ENCODE measurements at regions not wholly inside any gene's neighbourhood (a gene's known extent, or its start where the extent isn't known, plus 50 kb on each side); places are given as distances from the start of the nearest gene placed in this dataset.
A peak's percentile ranks its signal among the peaks of the same experiment; 100 is the strongest.

- no peak overlapping the region for H3K27ac ChIP-seq
- TF ChIP-seq CTCF (conservative IDR thresholded peaks at IDR 0.05; ENCODE audit: low read depth): no peak
- ChIA-PET CTCF (no interaction called here), POLR2A (ENCODE audit: low non-redundant PET) (no interaction called here)
- DNase-seq (ENCODE audit: low spot score): peak; percentile 46
These were observed 204.3 kb upstream of the IPO5 start for GRCh38 chr13:97749174-97749573.

DNA sequence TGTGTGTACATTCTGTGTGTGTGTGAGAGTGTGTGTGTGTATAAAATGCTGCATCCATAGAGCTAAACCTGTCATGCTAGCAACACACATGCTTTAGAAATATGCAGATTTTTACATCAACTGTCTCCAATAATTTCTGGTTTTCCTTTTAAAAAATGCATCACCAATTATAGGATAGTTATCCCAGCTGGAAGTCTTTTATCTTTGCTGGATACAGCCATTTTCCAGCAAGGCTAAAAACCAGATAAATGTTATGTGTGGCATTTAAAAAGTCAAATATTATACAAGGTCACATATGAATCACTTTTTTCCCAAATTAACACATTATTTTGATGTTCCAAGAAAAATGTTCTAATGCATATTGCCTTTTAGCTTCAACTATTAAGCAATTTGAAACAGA lies 202.0 kb upstream of the IPO5 start:
- no peak for TF ChIP-seq CTCF (conservative IDR thresholded peaks at IDR 0.05; ENCODE audit: low read depth)
- no peak for DNase-seq (ENCODE audit: low spot score)
- ChIA-PET CTCF (no interaction called here), POLR2A (ENCODE audit: low non-redundant PET) (no interaction called here)
- no peak overlapping the region for H3K27ac ChIP-seq

GRCh38 chr13:97752961-97753668 lies 200.4 kb upstream of the IPO5 start:
- DNase-seq (ENCODE audit: low spot score): no peak
- POLR2A ChIA-PET (ENCODE audit: low non-redundant PET): no interaction called here
- no peak overlapping the region for H3K27ac ChIP-seq
- CTCF ChIA-PET: no interaction called here
- TF ChIP-seq CTCF (conservative IDR thresholded peaks at IDR 0.05; ENCODE audit: low read depth): no peak

DNA sequence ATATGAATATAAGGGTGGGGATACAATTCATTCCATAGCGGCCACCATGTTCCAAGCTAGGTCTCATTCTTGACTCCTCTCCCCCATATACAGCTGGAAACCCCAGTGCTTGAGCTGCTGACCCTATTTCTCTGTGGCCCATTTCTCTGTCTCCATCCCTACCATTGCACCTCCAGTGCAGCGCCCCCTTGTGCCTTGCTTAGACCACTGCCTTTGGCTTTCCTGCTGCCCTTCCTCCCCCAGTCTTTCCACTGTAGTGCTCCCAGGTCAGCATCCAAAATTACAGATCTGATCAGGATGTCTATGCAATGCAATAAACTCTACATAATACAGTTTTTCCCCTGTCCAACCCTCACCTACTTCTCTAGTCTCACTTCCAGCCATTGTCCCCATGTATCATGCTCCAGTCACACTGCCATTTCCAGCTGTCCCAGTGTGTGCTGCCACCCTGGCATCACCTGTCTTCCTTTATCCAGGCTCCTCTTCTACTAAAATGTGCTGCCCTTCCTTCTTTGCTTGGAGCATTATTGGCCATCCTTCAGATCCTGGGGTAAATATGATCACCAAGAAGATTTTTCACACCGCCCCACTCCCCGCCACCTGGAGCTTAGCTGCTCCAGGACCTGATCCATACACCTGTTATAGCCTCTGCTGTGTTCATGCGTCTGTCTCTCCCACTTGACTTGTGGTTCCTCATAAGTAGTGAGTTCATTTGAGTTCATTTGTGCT lies 199.4 kb upstream of the IPO5 start:
- DNase-seq (ENCODE audit: low spot score): no peak
- ChIA-PET POLR2A (ENCODE audit: low non-redundant PET) (no interaction called here), CTCF (interaction anchor here (0.6 kb wide), 1 partner anchor 14 kb away, joined by 7 read pairs; no protein-coding TSS in a partner anchor)
- no peak overlapping the region for H3K27ac ChIP-seq
- TF ChIP-seq CTCF (conservative IDR thresholded peaks at IDR 0.05; ENCODE audit: low read depth): no peak

GRCh38 chr13:97757807-97758206 lies 195.7 kb upstream of the IPO5 start:
- ChIA-PET CTCF (no interaction called here), POLR2A (ENCODE audit: low non-redundant PET) (no interaction called here)
- TF ChIP-seq CTCF (conservative IDR thresholded peaks at IDR 0.05; ENCODE audit: low read depth): no peak
- H3K27ac ChIP-seq: no peak overlapping the region
- no peak for DNase-seq (ENCODE audit: low spot score)

DNA sequence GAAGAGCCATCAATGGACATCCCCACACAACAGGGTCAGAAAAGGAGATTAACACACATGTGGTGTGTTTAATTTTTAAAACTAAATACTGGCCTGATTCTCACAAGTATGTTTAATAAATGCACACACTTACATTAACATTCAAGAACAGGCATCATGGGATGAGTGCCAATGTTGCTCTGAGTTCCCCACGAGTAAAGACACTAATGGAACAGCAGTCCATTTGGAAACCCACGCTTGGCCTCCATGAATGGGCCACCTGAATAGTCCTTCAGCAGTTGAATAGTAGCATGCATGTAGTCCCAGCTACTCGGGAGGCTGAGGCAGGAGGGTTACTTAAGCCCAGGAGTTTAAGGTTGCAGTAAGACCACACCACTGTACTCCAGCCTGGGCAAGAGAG lies 195.2 kb upstream of the IPO5 start:
- no peak for TF ChIP-seq CTCF (conservative IDR thresholded peaks at IDR 0.05; ENCODE audit: low read depth)
- H3K27ac ChIP-seq: no peak overlapping the region
- DNase-seq (ENCODE audit: low spot score): no peak
- ChIA-PET CTCF (interaction anchor here (0.6 kb wide), 1 partner anchor 546 kb away, joined by 5 read pairs; no protein-coding TSS in a partner anchor), POLR2A (ENCODE audit: low non-redundant PET) (no interaction called here)

Measured in RWPE1 (cell line).